Erythroblast (primary cell): ENCODE measurements at regions not wholly inside any gene's neighbourhood (a gene's known extent, or its start where the extent isn't known, plus 50 kb on each side); places are given as distances from the start of the nearest gene placed in this dataset.

ENCODE experiments used
- DNase-seq, 2 experiments: peaks; one replicate each; lab custom pipeline; 2025; lab: John Stamatoyannopoulos, UW
- GATA1 ChIP-seq: IDR thresholded peaks from 2 replicates; pipeline ENCODE4 v1.6.1; 2011; ENCODE audit warnings: low read depth, mild to moderate bottlenecking, control low read depth, low read length, moderate library complexity
- POLR2A ChIP-seq: IDR thresholded peaks from 2 replicates; pipeline ENCODE4 v1.6.1; 2011; ENCODE audit warnings: mild to moderate bottlenecking, low read length

DNA sequence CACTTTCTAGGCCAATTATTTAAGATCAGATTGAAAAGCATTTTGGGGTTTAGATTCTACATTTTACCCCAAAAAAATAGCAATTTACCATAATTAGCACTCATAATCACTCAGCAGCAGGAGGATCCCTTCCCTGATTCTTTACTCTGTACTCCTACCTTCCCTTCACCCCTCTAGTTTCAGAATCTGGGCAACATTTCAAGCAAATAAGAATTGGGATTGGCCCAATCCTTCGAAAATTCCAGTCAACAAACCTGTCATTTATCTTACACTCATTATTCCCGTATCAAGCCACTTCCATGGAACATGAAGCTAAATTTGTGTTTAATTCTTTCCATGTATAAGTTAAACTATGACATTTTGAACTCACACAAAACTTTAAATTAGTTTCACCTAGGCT lies 349.1 kb upstream of the USP15 start:
- no peak for DNase-seq
- TF ChIP-seq GATA1 = no peak
- no peak for TF ChIP-seq POLR2A

GRCh38 chr12:61915420-61915819 lies 344.8 kb upstream of the USP15 start:
- no peak for TF ChIP-seq GATA1
- no peak for TF ChIP-seq POLR2A

GRCh38 chr12:61916831-61917230 lies 343.4 kb upstream of the USP15 start:
- no peak for TF ChIP-seq POLR2A
- no peak for TF ChIP-seq GATA1
- no peak for DNase-seq

More at GRCh38 chr12:61915420-61915819, 344.8 kb upstream of the USP15 start:
- DNase-seq = no peak

GRCh38 chr12:61919686-61920085 lies 340.5 kb upstream of the USP15 start:
- TF ChIP-seq GATA1 = no peak
- TF ChIP-seq POLR2A = no peak
- DNase-seq = no peak

GRCh38 chr12:61920230-61920629 lies 340.0 kb upstream of the USP15 start:
- no peak for TF ChIP-seq POLR2A
- no peak for TF ChIP-seq GATA1
- no peak for DNase-seq

DNA sequence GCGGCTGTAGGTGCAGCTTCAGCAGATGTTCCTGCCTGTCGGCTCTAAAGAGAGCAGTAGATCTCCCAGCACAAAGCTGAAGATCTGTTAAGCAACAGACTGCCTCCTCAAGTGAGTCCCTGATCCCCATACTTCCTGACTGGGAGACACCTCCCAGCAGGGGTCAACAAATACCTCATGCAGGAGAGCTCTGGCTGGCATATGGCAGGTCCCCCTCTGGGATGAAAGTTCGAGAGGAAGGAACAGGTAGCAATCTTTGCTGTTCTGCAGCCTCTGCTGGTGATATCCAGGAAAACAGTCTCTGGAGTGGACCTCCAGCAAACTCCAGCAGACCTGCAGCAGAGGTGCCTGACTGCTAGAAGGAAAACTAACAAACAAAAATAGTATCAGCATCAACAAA lies 337.1 kb upstream of the USP15 start:
- no peak for TF ChIP-seq GATA1
- TF ChIP-seq POLR2A = no peak
- DNase-seq = no peak

DNA sequence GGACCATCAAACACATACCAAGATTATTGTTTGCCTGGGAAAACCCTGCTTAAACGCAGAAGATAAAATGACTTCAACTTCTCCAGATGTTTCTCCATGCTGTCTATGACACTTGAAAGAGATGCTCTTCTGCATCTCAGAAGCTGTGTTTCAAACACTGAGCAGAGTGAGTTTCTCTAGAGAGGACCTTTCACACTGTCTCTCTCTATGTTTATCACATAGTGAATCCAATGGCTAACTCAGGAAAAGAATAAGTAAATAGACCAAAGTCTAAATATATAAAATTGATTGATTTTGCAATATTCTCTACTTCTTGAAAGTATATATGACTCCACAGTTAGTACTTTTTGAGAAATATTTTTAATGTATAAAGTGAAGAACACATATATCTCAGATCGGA lies 325.6 kb upstream of the USP15 start:
- DNase-seq = no peak
- TF ChIP-seq GATA1 = no peak
- no peak for TF ChIP-seq POLR2A

- TF ChIP-seq POLR2A (no peak), GATA1 (no peak)
These were observed 320.2 kb upstream of the USP15 start for GRCh38 chr12:61939977-61940376.

GRCh38 chr12:61956545-61956944 lies 303.7 kb upstream of the USP15 start:
- TF ChIP-seq POLR2A = no peak
- TF ChIP-seq GATA1 = no peak
- DNase-seq = no peak

More at GRCh38 chr12:61939977-61940376, 320.2 kb upstream of the USP15 start:
- no peak for DNase-seq

DNA sequence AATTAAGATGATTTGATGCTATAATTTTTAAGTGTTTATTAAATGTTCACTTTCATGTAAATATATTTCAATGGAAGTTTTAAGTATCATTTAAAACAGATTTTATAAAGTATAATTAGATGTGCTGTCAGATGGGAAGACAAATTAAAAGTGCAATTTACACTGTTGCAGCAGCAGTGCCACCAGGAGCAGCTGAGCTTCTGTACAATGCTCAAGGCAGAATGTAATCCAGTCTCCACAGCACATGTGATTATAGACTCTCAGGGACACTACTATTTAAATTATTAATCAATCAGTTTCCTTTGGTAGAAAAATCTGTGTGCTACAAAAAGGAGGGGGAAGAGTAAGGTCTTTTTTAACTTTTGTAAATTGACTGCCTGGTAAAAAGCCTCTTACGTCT lies 285.7 kb upstream of the USP15 start:
- no peak for TF ChIP-seq GATA1
- no peak for TF ChIP-seq POLR2A
- no peak for DNase-seq

GRCh38 chr12:61985830-61986229 lies 274.4 kb upstream of the USP15 start:
- no peak for DNase-seq

DNA sequence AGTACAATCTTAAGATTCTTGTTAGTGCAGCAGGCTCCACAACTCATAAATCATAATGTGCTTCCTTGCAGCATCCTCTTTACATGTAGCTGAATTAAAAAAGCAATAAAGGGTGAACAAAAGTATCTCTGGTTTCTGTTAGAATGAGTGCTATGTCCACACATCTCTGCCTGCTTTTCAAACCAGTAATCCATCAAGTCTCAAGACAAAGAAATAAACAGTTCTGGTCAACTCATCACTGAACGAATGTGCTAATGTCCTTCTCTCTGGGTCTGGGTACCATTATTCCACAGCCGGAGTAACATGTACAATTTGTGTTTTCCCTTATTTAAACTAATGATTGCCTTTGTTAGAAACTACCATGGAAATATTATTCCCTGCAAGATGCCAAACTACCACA lies 273.0 kb upstream of the USP15 start:
- no peak for TF ChIP-seq POLR2A
- no peak for TF ChIP-seq GATA1
- DNase-seq = no peak

More at GRCh38 chr12:61985830-61986229, 274.4 kb upstream of the USP15 start:
- TF ChIP-seq GATA1 (no peak), POLR2A (no peak)

- no peak for DNase-seq
- TF ChIP-seq POLR2A (no peak), GATA1 (no peak)
These were observed 268.5 kb upstream of the USP15 start for GRCh38 chr12:61991661-61992060.

DNA sequence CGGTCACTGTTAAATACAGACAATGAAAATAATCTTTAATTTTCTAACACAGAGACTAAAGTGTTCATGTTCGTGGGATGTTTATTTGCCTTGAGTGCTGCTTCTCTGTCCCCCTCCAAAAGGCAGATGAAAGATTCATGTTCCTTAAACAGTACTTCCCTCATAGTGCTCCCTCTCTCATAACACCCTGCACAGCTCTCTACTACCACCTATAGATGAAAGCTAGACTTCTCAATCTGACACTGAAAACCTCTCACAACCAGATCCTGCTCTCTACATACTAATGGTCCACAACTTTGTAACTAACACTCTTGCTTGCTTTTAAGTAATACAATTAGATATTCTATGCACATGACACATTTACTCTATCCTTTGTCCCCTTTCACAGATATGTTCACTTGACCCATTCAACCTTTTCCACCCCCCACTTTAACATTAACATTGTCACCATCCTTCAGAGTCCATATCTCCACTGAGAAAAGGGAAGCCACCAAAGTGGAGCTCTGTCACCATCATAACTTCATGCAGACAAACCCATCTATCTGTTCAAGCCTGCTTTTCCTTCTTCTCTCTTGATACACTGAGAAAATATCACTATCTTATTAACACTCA lies 266.4 kb upstream of the USP15 start:
- no peak for TF ChIP-seq GATA1
- no peak for TF ChIP-seq POLR2A
- peak; percentile 4 to 38 for DNase-seq

GRCh38 chr12:61996717-61997116 lies 263.5 kb upstream of the USP15 start:
- TF ChIP-seq POLR2A (no peak), GATA1 (no peak)
- DNase-seq = no peak
